ENCODE measurements at regions not wholly inside any gene's neighbourhood (a gene's known extent, or its start where the extent isn't known, plus 50 kb on each side); places are given as distances from the start of the nearest gene placed in this dataset.
A peak's percentile ranks its signal among the peaks of the same experiment; 100 is the strongest.
"Not testable (repeated sequence)": the region's sequence is repeated elsewhere in the genome, so short reads cannot be mapped to it uniquely, and the experiment has no call there.

GRCh38 chr3:178112134-178112533 is 424.1 kb upstream of the KCNMB2 start:
- no peak overlapping the region for H3K27ac ChIP-seq
- H3K9me3 ChIP-seq: no peaks in the 10 kb centered on the region

GRCh38 chr3:178112552-178112951 is 423.7 kb upstream of the KCNMB2 start:
- H3K4me1 ChIP-seq; H3K27me3 ChIP-seq; intact Hi-C loops (cut with DNase I); H3K4me3 ChIP-seq; H3K27ac ChIP-seq; H3K36me3 ChIP-seq; H3K9me3 ChIP-seq; DNase-seq (ENCODE audit: low spot score in 2 of 2): not testable (repeated sequence)

More at GRCh38 chr3:178112134-178112533, 424.1 kb upstream of the KCNMB2 start:
- H3K4me3 ChIP-seq: no peak overlapping the region
- TF ChIP-seq CTCF (IDR thresholded peaks at IDR 0.05): no peak
- intact Hi-C loops (cut with DNase I): no loop called here
- no peaks in the 10 kb centered on the region for H3K4me1 ChIP-seq
- no peaks in the 10 kb centered on the region for H3K27me3 ChIP-seq
- H3K36me3 ChIP-seq: no peaks in the 10 kb centered on the region
- no peak for DNase-seq (ENCODE audit: low spot score in 2 of 2)

- intact Hi-C loops (cut with DNase I): no loop called here
- no peaks in the 10 kb centered on the region for H3K9me3 ChIP-seq
- H3K4me1 ChIP-seq: no peaks in the 10 kb centered on the region
- no peak for TF ChIP-seq CTCF (IDR thresholded peaks at IDR 0.05)
- no peaks in the 10 kb centered on the region for H3K36me3 ChIP-seq
- no peaks in the 10 kb centered on the region for H3K27me3 ChIP-seq
- H3K4me3 ChIP-seq: no peak overlapping the region
- no peak for DNase-seq (ENCODE audit: low spot score in 2 of 2)
- H3K27ac ChIP-seq: no peak overlapping the region
These were observed 418.6 kb upstream of the KCNMB2 start for GRCh38 chr3:178117641-178118040.

GRCh38 chr3:178119608-178120295 is 416.5 kb upstream of the KCNMB2 start:
- intact Hi-C loops (cut with DNase I); H3K4me1 ChIP-seq; H3K27me3 ChIP-seq; H3K36me3 ChIP-seq; H3K4me3 ChIP-seq; H3K9me3 ChIP-seq; DNase-seq (ENCODE audit: low spot score in 2 of 2): not testable (repeated sequence)
- H3K27ac ChIP-seq: peak overlapping the region in 1 of 2 donors; percentile 41

- DNase-seq (ENCODE audit: low spot score in 2 of 2): no peak
- Histone ChIP-seq H3K4me3 (no peak overlapping the region), H3K27ac (peak overlapping the region in 1 of 2 donors; percentile 41), H3K9me3 (no peaks in the 10 kb centered on the region), H3K36me3 (no peaks in the 10 kb centered on the region), H3K27me3 (no peaks in the 10 kb centered on the region), H3K4me1 (no peaks in the 10 kb centered on the region)
- intact Hi-C loops (cut with DNase I): no loop called here
- TF ChIP-seq CTCF (IDR thresholded peaks at IDR 0.05): no peak
These were observed 415.9 kb upstream of the KCNMB2 start for GRCh38 chr3:178120367-178120766.

GRCh38 chr3:178126686-178127085 is 409.6 kb upstream of the KCNMB2 start:
- H3K9me3 ChIP-seq: no peaks in the 10 kb centered on the region
- intact Hi-C loops (cut with DNase I): no loop called here
- H3K4me3 ChIP-seq: no peak overlapping the region
- no peaks in the 10 kb centered on the region for H3K36me3 ChIP-seq
- H3K27me3 ChIP-seq: no peaks in the 10 kb centered on the region
- no peak for DNase-seq (ENCODE audit: low spot score in 2 of 2)
- TF ChIP-seq CTCF (IDR thresholded peaks at IDR 0.05): no peak
- no peak overlapping the region for H3K27ac ChIP-seq
- no peaks in the 10 kb centered on the region for H3K4me1 ChIP-seq

- no peak overlapping the region for H3K27ac ChIP-seq
- no peaks in the 10 kb centered on the region for H3K36me3 ChIP-seq
- TF ChIP-seq CTCF (IDR thresholded peaks at IDR 0.05): no peak
- no peak for DNase-seq (ENCODE audit: low spot score in 2 of 2)
- H3K9me3 ChIP-seq: no peaks in the 10 kb centered on the region
- no peaks in the 10 kb centered on the region for H3K4me1 ChIP-seq
- H3K27me3 ChIP-seq: no peaks in the 10 kb centered on the region
- intact Hi-C loops (cut with DNase I): no loop called here
- H3K4me3 ChIP-seq: no peak overlapping the region
These were observed 409.0 kb upstream of the KCNMB2 start for GRCh38 chr3:178127221-178127620.

Data from ascending aorta (tissue), 2 donors.